GM19043 (cell line): ENCODE measurements at regions not wholly inside any gene's neighbourhood (a gene's known extent, or its start where the extent isn't known, plus 50 kb on each side); places are given as distances from the start of the nearest gene placed in this dataset.

Experiments used
- ATAC-seq: cut with Tn5 transposase; IDR thresholded peaks from one replicate; pipeline ENCODE4 v1.9.1; 2021; ENCODE audit warnings: low read depth; ENCODE audit not compliant: unreplicated experiment

- no peak for ATAC-seq
Observed at GRCh38 chr7:67413670-67414069, 417.0 kb downstream of the TYW1 start.

GRCh38 chr7:67414858-67415257 is 418.2 kb downstream of the TYW1 start:
- no peak for ATAC-seq

- ATAC-seq, result no peak
Observed at GRCh38 chr7:67422601-67423000, 426.0 kb downstream of the TYW1 start.

- ATAC-seq, result no peak
Observed at GRCh38 chr7:67423065-67423464, 426.4 kb downstream of the TYW1 start.

- ATAC-seq, result no peak
Observed at GRCh38 chr7:67426654-67427053, 430.0 kb downstream of the TYW1 start.

- ATAC-seq, result no peak
Observed at GRCh38 chr7:67429735-67430134, 433.1 kb downstream of the TYW1 start.

- no peak for ATAC-seq
Observed at GRCh38 chr7:67432536-67433234, 436.1 kb downstream of the TYW1 start.

GRCh38 chr7:67435894-67436535 is 439.4 kb downstream of the TYW1 start:
- no peak for ATAC-seq

GRCh38 chr7:67438198-67438882 is 441.7 kb downstream of the TYW1 start:
- no peak for ATAC-seq

GRCh38 chr7:67438913-67439505 is 442.4 kb downstream of the TYW1 start:
- no peak for ATAC-seq

- no peak for ATAC-seq
Observed at GRCh38 chr7:67440321-67440720, 443.7 kb downstream of the TYW1 start.

- no peak for ATAC-seq
Observed at GRCh38 chr7:67445728-67446127, 449.1 kb downstream of the TYW1 start.

- ATAC-seq, result no peak
Observed at GRCh38 chr7:67447297-67447696, 450.7 kb downstream of the TYW1 start.

- ATAC-seq, result no peak
Observed at GRCh38 chr7:67448271-67448670, 451.6 kb downstream of the TYW1 start.

- no peak for ATAC-seq
Observed at GRCh38 chr7:67450171-67450570, 453.5 kb downstream of the TYW1 start.

- no peak for ATAC-seq
Observed at GRCh38 chr7:67451306-67451705, 454.7 kb downstream of the TYW1 start.

- no peak for ATAC-seq
Observed at GRCh38 chr7:67452516-67453026, 455.9 kb downstream of the TYW1 start.

- ATAC-seq, result no peak
Observed at GRCh38 chr7:67453580-67454380, 457.1 kb downstream of the TYW1 start.

GRCh38 chr7:67455508-67455907 is 458.9 kb downstream of the TYW1 start:
- no peak for ATAC-seq

- ATAC-seq, result no peak
Observed at GRCh38 chr7:67462781-67463191, 466.2 kb downstream of the TYW1 start.
